ENCODE measurements at regions not wholly inside any gene's neighbourhood (a gene's known extent, or its start where the extent isn't known, plus 50 kb on each side); places are given as distances from the start of the nearest gene placed in this dataset.

DNA sequence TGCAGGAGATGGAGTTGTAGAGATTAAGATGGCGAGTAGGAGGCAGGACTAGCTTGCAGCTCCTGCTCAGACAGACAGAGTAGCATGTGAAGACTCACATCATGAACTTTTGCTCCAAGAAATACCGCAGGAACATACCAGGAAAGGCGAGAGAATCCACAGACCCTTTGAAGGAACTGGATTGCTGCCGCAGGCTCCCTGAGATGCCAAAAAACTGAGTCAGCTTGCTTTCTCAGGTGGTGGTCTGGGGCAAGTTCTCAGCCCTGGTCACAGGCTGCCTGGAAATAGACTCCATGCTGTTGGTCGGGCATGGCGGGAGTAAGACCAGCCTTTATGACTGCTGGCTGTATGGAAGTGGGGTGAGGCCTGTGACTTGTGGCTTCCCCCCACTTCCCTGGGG, 163.6 kb upstream of the NAV3 start:
- Mint-ChIP-seq H3K27ac (no peak overlapping the region), H3K27me3 (no peaks in the 10 kb centered on the region), H3K4me1 (ENCODE audit: low read depth) (no peaks in the 10 kb centered on the region), H3K36me3 (ENCODE audit: low read depth) (no peaks in the 10 kb centered on the region), H3K4me3 (no peak overlapping the region), H3K9me3 (peaks cover 7% of the 10 kb centered on the region)
- H3K4me1 ChIP-seq (ENCODE audit: insufficient read depth, low read length): no peaks in the 10 kb centered on the region
- ATAC-seq (ENCODE audit: poor library complexity) (no peak), DNase-seq (no peak)
- CTCF ChIA-PET: no interaction called here
- H3K27ac ChIP-seq (ENCODE audit: low read depth in 1 of 2, low read length in 2 of 2): no peak overlapping the region
- intact Hi-C loops (cut with DNase I, micrococcal nuclease): no loop called here
- H3K9me3 ChIP-seq (ENCODE audit: control insufficient read depth in 1 of 2, insufficient read depth in 1 of 2, low read length in 2 of 2): peaks cover 0 to 4% of the 10 kb centered on the region in 2 experiments
- no peaks in the 10 kb centered on the region for H3K36me3 ChIP-seq (ENCODE audit: insufficient read depth, low read length)
- POLR2A ChIA-PET: no interaction called here
- TF ChIP-seq, protein P1, sequence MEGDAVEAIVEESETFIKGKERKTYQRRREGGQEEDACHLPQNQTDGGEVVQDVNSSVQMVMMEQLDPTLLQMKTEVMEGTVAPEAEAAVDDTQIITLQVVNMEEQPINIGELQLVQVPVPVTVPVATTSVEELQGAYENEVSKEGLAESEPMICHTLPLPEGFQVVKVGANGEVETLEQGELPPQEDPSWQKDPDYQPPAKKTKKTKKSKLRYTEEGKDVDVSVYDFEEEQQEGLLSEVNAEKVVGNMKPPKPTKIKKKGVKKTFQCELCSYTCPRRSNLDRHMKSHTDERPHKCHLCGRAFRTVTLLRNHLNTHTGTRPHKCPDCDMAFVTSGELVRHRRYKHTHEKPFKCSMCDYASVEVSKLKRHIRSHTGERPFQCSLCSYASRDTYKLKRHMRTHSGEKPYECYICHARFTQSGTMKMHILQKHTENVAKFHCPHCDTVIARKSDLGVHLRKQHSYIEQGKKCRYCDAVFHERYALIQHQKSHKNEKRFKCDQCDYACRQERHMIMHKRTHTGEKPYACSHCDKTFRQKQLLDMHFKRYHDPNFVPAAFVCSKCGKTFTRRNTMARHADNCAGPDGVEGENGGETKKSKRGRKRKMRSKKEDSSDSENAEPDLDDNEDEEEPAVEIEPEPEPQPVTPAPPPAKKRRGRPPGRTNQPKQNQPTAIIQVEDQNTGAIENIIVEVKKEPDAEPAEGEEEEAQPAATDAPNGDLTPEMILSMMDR (IDR thresholded peaks at IDR 0.05): no peak
- no peak overlapping the region for H3K4me3 ChIP-seq (ENCODE audit: low read length)
- H3K27me3 ChIP-seq (ENCODE audit: control insufficient read depth in 1 of 2, insufficient read depth in 2 of 2, low read length in 2 of 2): no peaks in the 10 kb centered on the region

DNA sequence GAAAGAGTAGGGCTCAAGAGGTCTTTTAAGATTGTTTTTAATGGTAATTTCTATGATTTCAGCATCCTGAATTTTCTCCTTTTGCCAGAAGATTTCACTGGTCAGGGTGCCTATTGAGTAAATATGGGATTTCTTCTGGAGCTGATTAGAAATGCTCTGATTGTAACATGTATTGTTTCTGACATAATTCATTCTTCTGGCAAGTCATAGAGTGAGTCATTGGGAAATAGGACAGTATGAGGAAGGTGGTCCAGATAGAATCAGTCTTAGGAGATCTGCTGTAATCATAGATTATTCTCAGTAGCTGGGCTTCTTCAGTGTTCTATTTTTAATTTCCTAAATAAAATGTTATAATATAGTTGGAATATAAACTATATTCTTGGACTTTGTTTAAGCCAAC, 182.0 kb upstream of the NAV3 start:
- Histone ChIP-seq H3K27ac (ENCODE audit: low read depth in 1 of 2, low read length in 2 of 2) (no peak overlapping the region), H3K9me3 (ENCODE audit: control insufficient read depth in 1 of 2, insufficient read depth in 1 of 2, low read length in 2 of 2) (no peaks in the 10 kb centered on the region), H3K36me3 (ENCODE audit: insufficient read depth, low read length) (no peaks in the 10 kb centered on the region), H3K4me1 (ENCODE audit: insufficient read depth, low read length) (no peaks in the 10 kb centered on the region), H3K27me3 (ENCODE audit: control insufficient read depth in 1 of 2, insufficient read depth in 2 of 2, low read length in 2 of 2) (no peaks in the 10 kb centered on the region), H3K4me3 (ENCODE audit: low read length) (no peak overlapping the region)
- ATAC-seq (ENCODE audit: poor library complexity) (no peak), DNase-seq (no peak)
- no peaks in the 10 kb centered on the region for H3K36me3 Mint-ChIP-seq (ENCODE audit: low read depth)
- H3K9me3 Mint-ChIP-seq: peaks cover 3% of the 10 kb centered on the region
- no peak overlapping the region for H3K27ac Mint-ChIP-seq
- intact Hi-C loops (cut with DNase I, micrococcal nuclease): no loop called here
- no peak overlapping the region for H3K4me3 Mint-ChIP-seq
- ChIA-PET CTCF (no interaction called here), POLR2A (no interaction called here)
- H3K4me1 Mint-ChIP-seq (ENCODE audit: low read depth): no peaks in the 10 kb centered on the region
- no peaks in the 10 kb centered on the region for H3K27me3 Mint-ChIP-seq
- TF ChIP-seq, protein P1 (IDR thresholded peaks at IDR 0.05): no peak

DNA sequence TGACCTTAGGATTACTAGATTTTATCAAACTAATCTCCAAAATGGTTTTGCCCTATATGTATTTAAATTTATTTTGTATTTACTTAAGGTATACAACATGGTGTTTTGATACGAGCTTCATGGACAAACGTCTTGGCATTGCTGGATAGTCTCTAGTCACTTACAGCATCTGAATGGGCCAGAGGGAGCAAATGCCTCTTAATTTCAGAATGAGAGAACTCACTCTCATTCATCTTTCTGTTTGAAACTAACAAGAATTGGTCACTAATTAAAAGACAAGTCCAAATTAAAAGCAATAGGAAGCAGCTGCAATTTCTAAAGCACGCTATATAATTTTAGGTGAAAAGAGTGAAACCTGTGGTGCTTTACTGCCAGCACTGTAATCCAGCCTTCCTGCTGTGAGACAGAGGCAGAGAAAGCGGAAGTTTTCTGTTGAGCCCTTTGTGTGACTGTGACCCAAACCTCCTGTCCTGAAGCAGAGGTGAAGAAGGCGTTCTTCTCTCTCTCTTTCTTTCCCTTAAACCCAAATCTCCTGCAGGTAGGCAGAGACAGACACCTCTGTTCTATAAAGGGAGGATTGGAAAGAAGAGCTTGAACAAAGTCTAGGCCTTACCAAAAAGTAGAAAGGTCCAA, 184.6 kb upstream of the NAV3 start:
- Mint-ChIP-seq H3K27me3 (no peaks in the 10 kb centered on the region), H3K27ac (no peak overlapping the region), H3K36me3 (ENCODE audit: low read depth) (no peaks in the 10 kb centered on the region), H3K4me1 (ENCODE audit: low read depth) (no peaks in the 10 kb centered on the region), H3K4me3 (no peak overlapping the region), H3K9me3 (peaks cover under 1% of the 10 kb centered on the region)
- no peak overlapping the region for H3K4me3 ChIP-seq (ENCODE audit: low read length)
- no peaks in the 10 kb centered on the region for H3K9me3 ChIP-seq (ENCODE audit: control insufficient read depth in 1 of 2, insufficient read depth in 1 of 2, low read length in 2 of 2)
- H3K36me3 ChIP-seq (ENCODE audit: insufficient read depth, low read length): no peaks in the 10 kb centered on the region
- intact Hi-C loops (cut with DNase I, micrococcal nuclease): no loop called here
- no peaks in the 10 kb centered on the region for H3K27me3 ChIP-seq (ENCODE audit: control insufficient read depth in 1 of 2, insufficient read depth in 2 of 2, low read length in 2 of 2)
- POLR2A ChIA-PET: interaction anchor here (0.6 kb wide), 1 partner anchor 320 kb away, joined by 3 read pairs; no protein-coding TSS in a partner anchor
- TF ChIP-seq, protein P1 (IDR thresholded peaks at IDR 0.05): no peak
- no peak for ATAC-seq (ENCODE audit: poor library complexity)
- no peaks in the 10 kb centered on the region for H3K4me1 ChIP-seq (ENCODE audit: insufficient read depth, low read length)
- CTCF ChIA-PET: no interaction called here
- H3K27ac ChIP-seq (ENCODE audit: low read depth in 1 of 2, low read length in 2 of 2): no peak overlapping the region
- DNase-seq: no peak

Data from CD4-positive, alpha-beta T cell (primary cell).